SK-N-SH (cell line): ENCODE measurements at regions not wholly inside any gene's neighbourhood (a gene's known extent, or its start where the extent isn't known, plus 50 kb on each side); places are given as distances from the start of the nearest gene placed in this dataset.

ENCODE experiments used
- CTCF ChIA-PET: fragments of 300-600, 350-600 bp; formaldehyde crosslinking; extraction: SDS; loops from one replicate; lab custom pipeline; 2021; lab: Yijun Ruan, JAX
- POLR2A ChIA-PET: fragments of 350-600 bp; sonication (Branson Sonifier 250); formaldehyde crosslinking; extraction: SDS; loops from one replicate; lab custom pipeline; 2020; ENCODE audit warnings: antibody characterized with exemption, inconsistent platforms; lab: Yijun Ruan, JAX
- DNase-seq: peaks from one replicate; pipeline ENCODE4 v3.0.0; 2012
- H2AFZ ChIP-seq: fragments of 200-600 bp; sonication (generic); 2 replicates; pipeline ENCODE4 v1.8.1; 2016; ENCODE audit warnings: antibody characterized with exemption, mild to moderate bottlenecking, low read depth
- H3F3A ChIP-seq: fragments of 200-600 bp; sonication (generic); replicated peaks from 2 replicates; pipeline ENCODE3; 2016; ENCODE audit warnings: antibody characterized with exemption, mild to moderate bottlenecking; ENCODE audit not compliant: insufficient read depth
- H3K27ac ChIP-seq, 2 experiments: fragments of 200-500 bp in 1 of 2; fragments of 200-600 bp in 1 of 2; sonication (Bioruptor generic) in 1 of 2; sonication (generic), shearing (Covaris generic) in 1 of 2; 2 replicates each; pipeline versions ENCODE4 v1.5.1 to v1.6.1; 2014 to 2016; ENCODE audit warnings: low read depth in 2 of 2, inconsistent platforms in 1 of 2, low read length in 1 of 2, mild to moderate bottlenecking in 1 of 2, mixed read lengths in 1 of 2
- H3K27me3 ChIP-seq: fragments of 200-600 bp; sonication (generic), shearing (Covaris generic); 2 replicates; pipeline ENCODE4 v1.6.1; 2016; ENCODE audit warnings: mixed run types; ENCODE audit not compliant: insufficient read depth
- H3K36me3 ChIP-seq, 2 experiments: fragments of 200-500 bp in 1 of 2; fragments of 200-600 bp in 1 of 2; sonication (Bioruptor generic) in 1 of 2; sonication (generic) in 1 of 2; replicated peaks in 1 of 2; 2 replicates each; pipeline versions ENCODE3 to v1.5.1; 2014 to 2016; ENCODE audit warnings: low read length in 1 of 2, mild to moderate bottlenecking in 1 of 2; ENCODE audit not compliant: insufficient read depth in 2 of 2, control insufficient read depth in 1 of 2
- H3K4me1 ChIP-seq, 2 experiments: fragments of 200-500 bp in 1 of 2; fragments of 200-600 bp in 1 of 2; sonication (Bioruptor generic) in 1 of 2; sonication (generic), shearing (Covaris generic) in 1 of 2; 2 replicates each; pipeline versions ENCODE4 v1.5.1 to v1.6.1; 2014 to 2016; ENCODE audit warnings: low read depth in 1 of 2, low read length in 1 of 2, mixed run types in 1 of 2; ENCODE audit not compliant: insufficient read depth in 2 of 2, control insufficient read depth in 1 of 2
- H3K4me2 ChIP-seq: fragments of 200-600 bp; sonication (generic), shearing (Covaris generic); 2 replicates; pipeline ENCODE4 v1.6.1; 2017; ENCODE audit warnings: mixed run types
- H3K4me3 ChIP-seq, 2 experiments: fragments of 200-500 bp in 1 of 2; fragments of 200-600 bp in 1 of 2; sonication (Bioruptor generic) in 1 of 2; sonication (generic), shearing (Covaris generic) in 1 of 2; 2 replicates each; pipeline versions ENCODE4 v1.5.1 to v1.8.1; 2014 to 2016; ENCODE audit warnings: low read depth in 2 of 2, inconsistent platforms in 1 of 2, low read length in 1 of 2, mild to moderate bottlenecking in 1 of 2, mixed read lengths in 1 of 2, moderate library complexity in 1 of 2
- H3K79me2 ChIP-seq: fragments of 200-600 bp; sonication (generic); 2 replicates; pipeline ENCODE4 v1.8.1; 2017; ENCODE audit warnings: mild to moderate bottlenecking; ENCODE audit not compliant: insufficient read depth
- H3K9ac ChIP-seq: fragments of 200-600 bp; sonication (generic); 2 replicates; pipeline ENCODE4 v1.6.1; 2017; ENCODE audit warnings: mixed run types
- H3K9me2 ChIP-seq: fragments of 200-600 bp; sonication (generic); 2 replicates; pipeline ENCODE4 v1.6.1; 2017; ENCODE audit warnings: mixed run types
- H3K9me3 ChIP-seq: fragments of 200-600 bp; sonication (generic); 2 replicates; pipeline ENCODE4 v1.6.1; 2017; ENCODE audit warnings: mixed run types, mild to moderate bottlenecking, moderate library complexity
- H4K20me1 ChIP-seq: fragments of 200-600 bp; sonication (generic); 2 replicates; pipeline ENCODE4 v1.6.1; 2017; ENCODE audit warnings: mild to moderate bottlenecking, mixed run types; ENCODE audit not compliant: insufficient read depth
- CHD2 ChIP-seq: fragments of 150-350 bp; IDR thresholded peaks from 2 replicates; pipeline ENCODE4 v1.6.1; 2018; ENCODE audit warnings: low read length; ENCODE audit not compliant: partially characterized antibody
- ELF1 ChIP-seq: IDR thresholded peaks from 2 replicates; pipeline ENCODE4 v1.4.0; 2012
- EP300 ChIP-seq, 2 experiments: IDR thresholded peaks; 2 replicates each; pipeline versions ENCODE4 v1.4.0 to v1.6.1; 2012; ENCODE audit warnings: borderline replicate concordance in 1 of 2, low read depth in 1 of 2, low read length in 1 of 2
- FOSL2 ChIP-seq: IDR thresholded peaks from 2 replicates; pipeline ENCODE4 v1.4.0; 2012; ENCODE audit warnings: low read depth, mild to moderate bottlenecking, moderate library complexity, borderline replicate concordance
- FOXJ3 ChIP-seq: sonication (generic); formaldehyde crosslinking; IDR thresholded peaks from 2 replicates; pipeline ENCODE4 v1.5.1; 2020; ENCODE audit warnings: mild to moderate bottlenecking, missing genetic modification reagents
- FOXM1 ChIP-seq: IDR thresholded peaks from 2 replicates; pipeline ENCODE4 v1.4.0; 2012; ENCODE audit warnings: low read depth, mild to moderate bottlenecking
- GABPA ChIP-seq: IDR thresholded peaks from 2 replicates; pipeline ENCODE4 v1.4.0; 2012; ENCODE audit warnings: low read depth, mild to moderate bottlenecking
- JUND ChIP-seq: IDR thresholded peaks from 2 replicates; pipeline ENCODE4 v1.4.0; 2012
- MEF2A ChIP-seq: IDR thresholded peaks from 2 replicates; pipeline ENCODE4 v1.4.0; 2012; ENCODE audit warnings: low read depth, borderline replicate concordance
- NFIC ChIP-seq: IDR thresholded peaks from 2 replicates; pipeline ENCODE4 v1.4.0; 2012; ENCODE audit warnings: borderline replicate concordance
- POLR2AphosphoS5 ChIP-seq: IDR thresholded peaks from 2 replicates; pipeline ENCODE4 v1.6.1; 2012; ENCODE audit warnings: low read depth, low read length
- RCOR1 ChIP-seq: fragments of 150-350 bp; IDR thresholded peaks from 2 replicates; pipeline ENCODE4 v1.6.1; 2017; ENCODE audit warnings: antibody characterized with exemption, low read length
- RFX5 ChIP-seq: IDR thresholded peaks from 2 replicates; pipeline ENCODE4 v1.6.1; 2012; ENCODE audit warnings: mild to moderate bottlenecking, improper control_type of control experiment, low read length
- RXRA ChIP-seq: IDR thresholded peaks from 2 replicates; pipeline ENCODE4 v1.4.0; 2012; ENCODE audit warnings: low read depth, mild to moderate bottlenecking, borderline replicate concordance
- SIN3A ChIP-seq: IDR thresholded peaks from 2 replicates; pipeline ENCODE4 v1.6.1; 2012; ENCODE audit warnings: low read depth, mild to moderate bottlenecking, low read length, moderate library complexity, borderline replicate concordance
- SMC3 ChIP-seq: IDR thresholded peaks from 2 replicates; pipeline ENCODE4 v1.6.1; 2012; ENCODE audit warnings: low read depth, low read length, improper control_type of control experiment
- TCF12 ChIP-seq: IDR thresholded peaks from 2 replicates; pipeline ENCODE4 v1.4.0; 2012
- WGBS: methylation state at CpG from one replicate; pipeline ENCODE4 v1.1.6; 2017; ENCODE audit warnings: low lambda C conversion rate; 5-methylcytosine and 5-hydroxymethylcytosine counted together
- TF ChIP-seq, protein P1 (sequence below): fragments of 150-350 bp; IDR thresholded peaks from 2 replicates; pipeline ENCODE4 v1.6.1; 2017; ENCODE audit warnings: antibody characterized with exemption, low read length, low read depth, borderline replicate concordance
- TF ChIP-seq, protein P2 (sequence below): IDR thresholded peaks from 2 replicates; pipeline ENCODE4; 2012
- TF ChIP-seq, protein P3 (sequence below): IDR thresholded peaks from 2 replicates; pipeline ENCODE4 v1.4.0; 2012; ENCODE audit warnings: low read depth, borderline replicate concordance

GRCh38 chr4:167897116-167897515 lies 195.2 kb upstream of the ANXA10 start:
- peak; percentile 15 for DNase-seq
- WGBS, result 67% methylated on average over 5 of the region's 5 CpGs
- H3K9ac ChIP-seq, result no peak overlapping the region
- H3K79me2 ChIP-seq, result no peaks in the 10 kb centered on the region
- TF ChIP-seq RCOR1, result no peak
- TF ChIP-seq TCF12, result 0 out of 2 replicates have a peak, but pooled peaks have one; percentile 3
- TF ChIP-seq, protein P1, sequence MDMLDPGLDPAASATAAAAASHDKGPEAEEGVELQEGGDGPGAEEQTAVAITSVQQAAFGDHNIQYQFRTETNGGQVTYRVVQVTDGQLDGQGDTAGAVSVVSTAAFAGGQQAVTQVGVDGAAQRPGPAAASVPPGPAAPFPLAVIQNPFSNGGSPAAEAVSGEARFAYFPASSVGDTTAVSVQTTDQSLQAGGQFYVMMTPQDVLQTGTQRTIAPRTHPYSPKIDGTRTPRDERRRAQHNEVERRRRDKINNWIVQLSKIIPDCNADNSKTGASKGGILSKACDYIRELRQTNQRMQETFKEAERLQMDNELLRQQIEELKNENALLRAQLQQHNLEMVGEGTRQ, result no peak
- H4K20me1 ChIP-seq, result no peaks in the 10 kb centered on the region
- no peaks in the 10 kb centered on the region for H3K36me3 ChIP-seq
- H2AFZ ChIP-seq, result peak overlapping the region; percentile 39; the same call in 1 of the 2 replicates
- no peaks in the 10 kb centered on the region for H3K9me2 ChIP-seq
- POLR2A ChIA-PET, result no interaction called here
- no peaks in the 10 kb centered on the region for H3K27me3 ChIP-seq
- H3F3A ChIP-seq, result no peaks in the 10 kb centered on the region
- 0 out of 2 replicates have a peak overlapping the region, but pooled peaks have one; percentile 0 for H3K4me2 ChIP-seq
- CTCF ChIA-PET, result no interaction called here
- H3K4me3 ChIP-seq, result 0 out of 4 replicates have a peak overlapping the region, but pooled peaks of 1 of the 2 experiments have one; percentile 8
- H3K27ac ChIP-seq, result peak overlapping the region in 1 of 2 experiments; percentile 43; a peak in 2 of 4 replicates
- H3K9me3 ChIP-seq, result no peaks in the 10 kb centered on the region
- peaks cover 0 to 4% of the 10 kb centered on the region in 2 experiments; a peak in 2 of 4 replicates for H3K4me1 ChIP-seq

- POLR2A ChIA-PET, result no interaction called here
- H3K27me3 ChIP-seq, result no peaks in the 10 kb centered on the region
- DNase-seq, result no peak
- H3K9me2 ChIP-seq, result no peaks in the 10 kb centered on the region
- no peak overlapping the region for H3K9ac ChIP-seq
- H3K79me2 ChIP-seq, result no peaks in the 10 kb centered on the region
- 0 out of 2 replicates have a peak, but pooled peaks cover 3% of the 10 kb centered on the region for H3K9me3 ChIP-seq
- H3K4me1 ChIP-seq, result no peaks in the 10 kb centered on the region
- peaks cover 15% of the 10 kb centered on the region for H3F3A ChIP-seq
- H3K36me3 ChIP-seq, result no peaks in the 10 kb centered on the region
- TF ChIP-seq TCF12 (0 out of 2 replicates have a peak, but pooled peaks have one; percentile 15), FOXJ3 (no peak), FOSL2 (peak; percentile 69; the same call in 1 of the 2 replicates), POLR2AphosphoS5 (no peak), JUND (peak; percentile 40), MEF2A (0 out of 2 replicates have a peak, but pooled peaks have one; percentile 16)
- H3K4me2 ChIP-seq, result peak overlapping the region; percentile 71
- H3K27ac ChIP-seq, result peak overlapping the region in 1 of 2 experiments; percentile 68; a peak in 2 of 4 replicates
- CTCF ChIA-PET, result interaction anchor here (0.7 kb wide), 1 partner anchor 167 kb away, joined by 3 read pairs; no protein-coding TSS in a partner anchor
- H3K4me3 ChIP-seq, result peak overlapping the region in 1 of 2 experiments; percentile 22; a peak in 1 of 4 replicates
- WGBS, result 14% methylated on average over 1 of the region's 1 CpG
- no peaks in the 10 kb centered on the region for H4K20me1 ChIP-seq
- H2AFZ ChIP-seq, result peak overlapping the region; percentile 83
Observed at GRCh38 chr4:167903291-167903721, 189.0 kb upstream of the ANXA10 start.

DNA sequence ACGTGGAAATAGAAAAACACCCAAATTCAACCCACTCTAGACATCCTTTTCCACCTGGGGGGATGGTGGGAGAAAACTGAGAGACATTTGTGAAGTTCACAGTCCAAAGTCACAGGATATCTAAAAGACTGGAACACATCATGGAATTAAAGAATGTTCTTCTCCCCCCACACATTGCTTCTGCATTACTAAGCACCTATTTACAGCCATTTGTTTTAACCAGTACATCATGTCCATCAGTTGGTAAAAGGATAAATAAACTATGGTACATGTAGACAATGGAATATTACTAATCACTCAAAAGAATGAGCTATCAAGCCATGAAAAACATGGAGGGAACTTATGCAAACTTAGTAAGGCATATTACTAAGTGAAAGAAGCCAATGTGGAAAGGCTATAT lies 185.5 kb upstream of the ANXA10 start:
- ChIA-PET CTCF (no interaction called here), POLR2A (no interaction called here)
- Histone ChIP-seq H3K27me3 (no peaks in the 10 kb centered on the region), H2AFZ (no peak overlapping the region), H3K27ac (no peak overlapping the region)
- no peak for TF ChIP-seq ELF1
- no peak for TF ChIP-seq EP300 (IDR thresholded peaks at IDR 0.05; ENCODE audit: borderline replicate concordance in 1 of 2, low read depth in 1 of 2, low read length in 1 of 2)
- TF ChIP-seq RXRA, result no peak
- TF ChIP-seq NFIC, result no peak
- TF ChIP-seq FOXJ3, result no peak
- no peak for TF ChIP-seq FOXM1
- no peak for TF ChIP-seq CHD2
- TF ChIP-seq, protein P2, sequence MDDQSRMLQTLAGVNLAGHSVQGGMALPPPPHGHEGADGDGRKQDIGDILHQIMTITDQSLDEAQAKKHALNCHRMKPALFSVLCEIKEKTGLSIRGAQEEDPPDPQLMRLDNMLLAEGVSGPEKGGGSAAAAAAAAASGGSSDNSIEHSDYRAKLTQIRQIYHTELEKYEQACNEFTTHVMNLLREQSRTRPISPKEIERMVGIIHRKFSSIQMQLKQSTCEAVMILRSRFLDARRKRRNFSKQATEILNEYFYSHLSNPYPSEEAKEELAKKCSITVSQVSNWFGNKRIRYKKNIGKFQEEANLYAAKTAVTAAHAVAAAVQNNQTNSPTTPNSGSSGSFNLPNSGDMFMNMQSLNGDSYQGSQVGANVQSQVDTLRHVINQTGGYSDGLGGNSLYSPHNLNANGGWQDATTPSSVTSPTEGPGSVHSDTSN, result no peak
- no peak for TF ChIP-seq GABPA
- TF ChIP-seq, protein P3, sequence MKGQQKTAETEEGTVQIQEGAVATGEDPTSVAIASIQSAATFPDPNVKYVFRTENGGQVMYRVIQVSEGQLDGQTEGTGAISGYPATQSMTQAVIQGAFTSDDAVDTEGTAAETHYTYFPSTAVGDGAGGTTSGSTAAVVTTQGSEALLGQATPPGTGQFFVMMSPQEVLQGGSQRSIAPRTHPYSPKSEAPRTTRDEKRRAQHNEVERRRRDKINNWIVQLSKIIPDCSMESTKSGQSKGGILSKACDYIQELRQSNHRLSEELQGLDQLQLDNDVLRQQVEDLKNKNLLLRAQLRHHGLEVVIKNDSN, result no peak
- no peak for TF ChIP-seq RFX5
- TF ChIP-seq SMC3, result no peak
- no peak for TF ChIP-seq TCF12
- TF ChIP-seq, protein P1, result no peak
- no peak for TF ChIP-seq SIN3A
- TF ChIP-seq, all 33 proteins: peak for 0
- Histone ChIP-seq H3K36me3 (no peaks in the 10 kb centered on the region), H3K4me1 (no peaks in the 10 kb centered on the region), H3K4me2 (no peak overlapping the region), H3K9ac (no peak overlapping the region), H3K9me3 (0 out of 2 replicates have a peak, but pooled peaks cover 3% of the 10 kb centered on the region), H3F3A (peaks cover 15% of the 10 kb centered on the region), H4K20me1 (no peaks in the 10 kb centered on the region), H3K9me2 (no peaks in the 10 kb centered on the region), H3K4me3 (no peak overlapping the region), H3K79me2 (no peaks in the 10 kb centered on the region)
- WGBS, result 22% methylated on average over 1 of the region's 1 CpG
- no peak for DNase-seq
